ENCODE measurements at regions not wholly inside any gene's neighbourhood (a gene's known extent, or its start where the extent isn't known, plus 50 kb on each side); places are given as distances from the start of the nearest gene placed in this dataset.
A peak's percentile ranks its signal among the peaks of the same experiment; 100 is the strongest.

DNA sequence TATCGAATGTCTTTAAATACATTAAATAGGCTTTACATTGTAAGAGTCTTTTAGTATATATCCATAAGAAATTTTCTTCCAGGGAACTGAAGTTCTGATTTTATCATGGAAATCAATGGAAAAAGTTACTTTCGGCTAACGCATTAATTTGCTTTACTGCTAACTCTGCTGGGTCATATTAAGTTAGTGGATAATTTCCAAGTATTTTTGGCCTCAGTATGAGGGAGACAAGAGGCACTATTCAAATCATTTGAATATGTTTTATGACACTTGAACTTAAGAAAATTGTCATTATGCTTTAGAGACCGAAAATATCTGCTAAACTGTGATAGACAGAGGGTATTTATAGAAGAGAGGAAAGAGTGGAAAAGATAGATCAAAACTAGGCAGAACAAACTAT lies 237.5 kb downstream of the PCDH7 start:
- Histone ChIP-seq H3K4me3 (no peak overlapping the region), H3K4me1 (replicated peaks in 1 of 2) (peaks cover 0 to 3% of the 10 kb centered on the region in 2 donors), H3K27ac (no peak overlapping the region)
- in situ Hi-C loops (cut with MboI; ENCODE audit: low pct_unique_long_range_greater_than_20kb in 2 of 9, low sequenced_read_pairs in 9 of 9, unreplicated experiment in 9 of 9) = no loop called here
- no peak for ATAC-seq (replicated peaks in 6 of 8)
- 0 to 100% (median 58%) methylated on average over 2 to 4 of the region's 4 CpGs; no CpG with 5 or more reads in 1 of the 10 experiments for WGBS, 10 experiments

DNA sequence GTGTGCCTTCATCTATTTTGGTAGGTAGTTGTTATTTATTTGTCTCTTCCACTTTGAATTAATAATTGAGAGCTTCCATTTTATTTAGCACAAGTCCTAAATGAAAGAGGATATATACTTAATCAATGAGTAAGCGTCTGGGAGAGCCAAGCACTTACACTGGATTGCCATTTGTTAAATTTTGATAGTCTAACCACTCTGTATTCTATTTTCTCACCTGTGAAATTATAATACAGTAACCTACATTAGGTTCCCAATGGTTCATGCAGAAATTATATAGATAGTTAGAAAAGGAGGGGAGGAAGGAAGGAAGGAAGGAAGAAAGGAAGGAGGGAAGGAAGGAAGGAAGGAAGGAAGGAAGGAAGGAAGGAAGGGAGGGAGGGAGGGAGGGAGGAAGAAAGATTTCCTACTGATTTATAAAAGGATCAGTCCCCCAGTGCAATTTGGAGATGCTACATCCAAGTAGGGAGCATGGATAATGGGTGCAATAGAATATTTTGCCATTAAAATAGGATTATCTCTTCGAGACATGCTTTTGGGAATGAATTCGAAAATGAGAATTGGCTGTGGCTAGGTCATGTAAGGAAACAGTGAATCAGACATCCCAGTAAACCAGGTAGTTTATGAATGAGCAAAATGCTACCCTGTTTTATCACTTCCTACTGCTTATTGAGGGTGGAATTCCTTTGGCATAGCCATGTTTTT lies 239.8 kb downstream of the PCDH7 start:
- no peak for ATAC-seq (replicated peaks in 6 of 8)
- no peaks in the 10 kb centered on the region for H3K4me1 ChIP-seq (replicated peaks in 1 of 2)
- in situ Hi-C loops (cut with MboI; ENCODE audit: low pct_unique_long_range_greater_than_20kb in 2 of 9, low sequenced_read_pairs in 9 of 9, unreplicated experiment in 9 of 9) = no loop called here
- 29 to 94% (median 86%) methylated on average over 1 to 3 of the region's 3 CpGs; no CpG with 5 or more reads in 3 of the 10 experiments for WGBS, 10 experiments
- H3K4me3 ChIP-seq = no peak overlapping the region
- no peak overlapping the region for H3K27ac ChIP-seq

DNA sequence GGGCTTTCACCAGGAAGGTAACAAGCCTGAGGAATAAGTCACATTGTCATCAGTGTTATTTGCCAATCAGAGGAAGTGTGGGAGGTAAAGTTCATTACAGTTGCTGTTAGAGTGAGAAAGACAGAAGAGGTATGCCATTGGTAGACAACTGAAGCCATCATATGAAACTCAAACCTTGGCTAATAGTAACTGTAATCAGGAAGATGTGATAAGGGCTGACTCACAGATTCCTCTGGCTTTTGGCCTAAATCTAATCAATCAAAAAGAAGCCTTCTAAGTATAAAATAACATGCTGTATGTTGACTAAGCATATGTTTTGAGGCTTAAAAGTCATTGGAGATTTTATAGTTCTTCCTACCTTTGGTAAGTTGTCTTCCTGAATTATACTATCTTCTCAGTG lies 242.8 kb downstream of the PCDH7 start:
- no peak for ATAC-seq (replicated peaks in 6 of 8)

DNA sequence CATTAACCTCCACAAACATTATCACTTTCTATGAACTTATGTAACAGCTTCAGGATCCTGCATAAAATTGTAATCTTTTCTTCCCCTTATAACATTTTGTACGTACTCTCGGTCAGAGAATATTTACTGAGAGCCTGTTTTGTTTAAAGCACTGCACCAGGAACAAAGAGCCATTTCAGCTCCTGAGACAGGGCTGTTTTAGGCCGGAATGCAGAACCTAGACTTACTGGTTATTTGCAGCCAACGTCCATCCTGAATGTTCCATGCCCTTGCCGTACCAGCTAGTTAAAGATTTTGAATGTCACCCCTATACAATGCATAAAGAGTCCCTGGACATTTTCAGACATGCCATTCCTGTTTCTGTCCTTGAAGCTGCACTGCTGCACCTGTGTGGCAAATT lies 248.8 kb downstream of the PCDH7 start:
- Histone ChIP-seq H3K4me1 (replicated peaks in 1 of 2) (no peaks in the 10 kb centered on the region), H3K4me3 (no peak overlapping the region), H3K27ac (no peak overlapping the region)
- peak in 1 of 8 experiments; percentile 9 for ATAC-seq (replicated peaks in 6 of 8)
- in situ Hi-C loops (cut with MboI; ENCODE audit: low pct_unique_long_range_greater_than_20kb in 2 of 9, low sequenced_read_pairs in 9 of 9, unreplicated experiment in 9 of 9) = no loop called here
- WGBS, 10 experiments = 24 to 79% (median 60%) methylated on average over 2 to 5 of the region's 5 CpGs; no CpG with 5 or more reads in 2 of the 10 experiments

More for the DNA sequence above, 242.8 kb downstream of the PCDH7 start:
- Histone ChIP-seq H3K4me1 (replicated peaks in 1 of 2) (no peaks in the 10 kb centered on the region), H3K27ac (no peak overlapping the region), H3K4me3 (no peak overlapping the region)
- in situ Hi-C loops (cut with MboI; ENCODE audit: low pct_unique_long_range_greater_than_20kb in 2 of 9, low sequenced_read_pairs in 9 of 9, unreplicated experiment in 9 of 9) = no loop called here

DNA sequence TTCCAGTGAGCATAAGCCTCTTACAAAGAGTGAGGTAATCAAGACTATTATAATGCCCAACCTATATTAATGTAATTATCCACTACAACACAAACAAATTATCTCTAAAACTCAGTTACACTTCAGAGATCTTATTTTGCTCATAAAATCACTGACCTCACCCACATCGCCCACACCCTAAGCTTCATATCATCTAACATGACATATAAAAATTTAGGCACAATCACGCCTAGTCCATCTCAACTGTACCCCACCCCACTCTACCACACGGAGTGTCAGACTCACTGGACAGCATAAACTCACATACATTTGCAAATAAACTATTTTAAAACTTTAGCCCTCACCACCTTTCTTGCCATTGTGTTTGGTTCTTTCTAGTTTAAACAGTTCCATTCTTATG lies 252.4 kb downstream of the PCDH7 start:
- Histone ChIP-seq H3K4me3 (no peak overlapping the region), H3K4me1 (replicated peaks in 1 of 2) (no peaks in the 10 kb centered on the region), H3K27ac (no peak overlapping the region)
- ATAC-seq (replicated peaks in 6 of 8) = peak in 1 of 8 experiments; percentile 73
- in situ Hi-C loops (cut with MboI; ENCODE audit: low pct_unique_long_range_greater_than_20kb in 2 of 9, low sequenced_read_pairs in 9 of 9, unreplicated experiment in 9 of 9) = no loop called here
- 0 to 100% (median 88%) methylated on average over 1 to 3 of the region's 3 CpGs; no CpG with 5 or more reads in 2 of the 10 experiments for WGBS, 10 experiments

DNA sequence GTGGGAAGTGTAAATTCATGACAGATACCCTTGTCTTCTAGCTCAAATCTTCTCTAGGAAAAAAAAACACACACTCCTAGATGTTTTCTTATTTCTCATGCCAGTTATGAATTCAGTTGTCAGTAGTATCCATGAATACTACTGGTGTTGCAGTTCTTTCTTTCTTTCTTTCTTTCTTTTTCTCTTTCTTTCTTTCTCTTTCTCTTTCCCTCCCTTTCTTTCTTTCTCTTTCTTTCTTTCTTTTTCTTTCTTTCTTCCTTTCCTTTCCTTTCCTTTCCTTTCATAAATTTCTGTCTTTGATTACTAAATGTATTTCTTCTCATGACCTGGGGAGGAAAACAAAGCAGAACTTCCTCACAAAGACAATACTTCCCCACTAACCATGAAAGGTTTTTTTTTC lies 253.8 kb downstream of the PCDH7 start:
- Histone ChIP-seq H3K27ac (no peak overlapping the region), H3K4me1 (replicated peaks in 1 of 2) (no peaks in the 10 kb centered on the region), H3K4me3 (no peak overlapping the region)
- ATAC-seq (replicated peaks in 6 of 8) = no peak
- in situ Hi-C loops (cut with MboI; ENCODE audit: low pct_unique_long_range_greater_than_20kb in 2 of 9, low sequenced_read_pairs in 9 of 9, unreplicated experiment in 9 of 9) = no loop called here

DNA sequence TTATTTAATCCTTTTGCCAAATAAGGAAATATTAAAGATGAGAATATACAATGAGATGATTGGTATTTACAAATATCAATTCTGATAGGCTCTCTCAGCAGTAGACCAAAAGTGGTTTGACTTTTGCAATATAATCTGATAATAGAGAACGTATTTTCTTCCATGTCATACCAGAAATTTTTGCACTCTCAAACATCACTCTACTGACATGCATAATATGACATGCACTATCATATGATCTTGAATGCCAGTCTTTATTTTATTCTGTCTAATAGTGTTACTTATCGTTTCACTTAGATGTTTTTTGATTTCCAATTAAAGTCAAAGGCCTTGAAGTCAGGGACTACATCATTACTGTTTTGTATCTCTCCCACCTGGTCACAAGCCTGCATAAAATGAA lies 259.2 kb downstream of the PCDH7 start:
- Histone ChIP-seq H3K27ac (no peak overlapping the region), H3K4me1 (replicated peaks in 1 of 2) (no peaks in the 10 kb centered on the region), H3K4me3 (no peak overlapping the region)
- no peak for ATAC-seq (replicated peaks in 6 of 8)
- WGBS, 10 experiments = 0 to 100% (median 64%) methylated on average over 1 to 2 of the region's 2 CpGs; no CpG with 5 or more reads in 1 of the 10 experiments
- in situ Hi-C loops (cut with MboI; ENCODE audit: low pct_unique_long_range_greater_than_20kb in 2 of 9, low sequenced_read_pairs in 9 of 9, unreplicated experiment in 9 of 9) = no loop called here

DNA sequence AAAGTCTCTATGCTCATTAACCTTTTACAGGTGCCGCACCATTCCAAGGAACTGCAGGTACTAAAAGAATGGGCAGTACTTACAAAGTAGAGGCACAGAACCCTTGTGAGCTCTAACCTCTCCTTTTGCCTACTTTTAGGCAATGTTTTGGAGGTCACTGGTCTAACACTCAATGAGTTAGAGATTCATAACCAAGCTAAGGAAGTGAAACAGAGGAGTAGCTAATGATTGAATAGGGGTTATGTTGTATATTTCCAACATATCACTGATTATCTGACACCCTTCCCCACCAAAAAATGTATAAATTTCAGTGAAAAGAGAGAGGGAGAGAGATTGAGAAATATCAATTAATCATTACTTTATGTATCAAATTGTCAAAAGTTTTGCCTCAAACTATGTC lies 269.3 kb downstream of the PCDH7 start:
- in situ Hi-C loops (cut with MboI; ENCODE audit: low pct_unique_long_range_greater_than_20kb in 2 of 9, low sequenced_read_pairs in 9 of 9, unreplicated experiment in 9 of 9) = no loop called here
- H3K4me3 ChIP-seq = no peak overlapping the region
- H3K27ac ChIP-seq = no peak overlapping the region
- H3K4me1 ChIP-seq (replicated peaks in 1 of 2) = no peaks in the 10 kb centered on the region
- ATAC-seq (replicated peaks in 6 of 8) = no peak
- 75 to 100% (median 86%) methylated on average over 1 of the region's 1 CpG; no CpG with 5 or more reads in 4 of the 10 experiments for WGBS, 10 experiments

DNA sequence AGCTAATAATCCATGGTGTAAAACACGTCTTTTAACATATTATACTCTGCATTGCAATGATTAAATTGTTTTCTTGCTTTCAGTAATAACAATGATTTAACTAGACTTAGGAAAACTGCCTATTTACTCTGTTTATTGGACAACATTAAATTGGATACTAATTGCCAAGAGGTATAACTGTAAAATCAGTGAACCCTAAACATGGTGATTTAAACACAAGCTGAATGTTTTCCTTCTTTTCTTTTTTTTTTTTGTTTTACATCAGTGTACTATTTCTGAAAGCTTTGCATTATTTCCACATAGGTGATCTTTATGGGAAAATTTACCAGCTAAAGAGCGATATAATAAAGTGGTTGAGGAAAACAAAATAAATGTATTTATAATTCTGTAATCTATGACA lies 276.7 kb downstream of the PCDH7 start:
- no peaks in the 10 kb centered on the region for H3K4me1 ChIP-seq (replicated peaks in 1 of 2)
- in situ Hi-C loops (cut with MboI; ENCODE audit: low pct_unique_long_range_greater_than_20kb in 2 of 9, low sequenced_read_pairs in 9 of 9, unreplicated experiment in 9 of 9) = no loop called here
- no peak overlapping the region for H3K4me3 ChIP-seq
- no peak overlapping the region for H3K27ac ChIP-seq
- no peak for ATAC-seq (replicated peaks in 6 of 8)
- WGBS, 10 experiments = 5 to 100% (median 80%) methylated on average over 1 to 2 of the region's 2 CpGs

DNA sequence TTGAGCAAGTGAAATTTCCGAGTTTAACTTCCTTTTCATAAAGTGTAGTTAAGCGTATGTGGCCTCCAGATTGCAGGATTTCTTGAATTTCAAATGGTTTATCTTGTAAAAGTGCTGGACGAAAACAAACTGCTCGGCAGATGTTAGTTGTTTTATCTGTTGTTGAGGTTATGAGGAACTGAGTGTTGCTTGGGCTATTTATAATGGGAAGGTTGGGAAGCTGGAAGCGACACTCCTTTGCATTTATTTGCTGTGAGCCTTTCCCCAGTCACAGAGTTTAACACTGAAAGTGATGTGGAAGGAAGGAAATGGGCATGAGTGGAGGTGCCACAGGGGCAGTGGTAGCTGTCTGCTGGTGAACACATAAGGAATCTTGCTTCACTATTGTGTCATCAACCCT lies 284.9 kb downstream of the PCDH7 start:
- Histone ChIP-seq H3K4me1 (replicated peaks in 1 of 2) (peaks cover 0 to 8% of the 10 kb centered on the region in 2 donors), H3K27ac (no peak overlapping the region), H3K4me3 (no peak overlapping the region)
- ATAC-seq (replicated peaks in 6 of 8) = no peak
- in situ Hi-C loops (cut with MboI; ENCODE audit: low pct_unique_long_range_greater_than_20kb in 2 of 9, low sequenced_read_pairs in 9 of 9, unreplicated experiment in 9 of 9) = no loop called here
- WGBS, 10 experiments = 0 to 97% (median 87%) methylated on average over 1 to 5 of the region's 5 CpGs

DNA sequence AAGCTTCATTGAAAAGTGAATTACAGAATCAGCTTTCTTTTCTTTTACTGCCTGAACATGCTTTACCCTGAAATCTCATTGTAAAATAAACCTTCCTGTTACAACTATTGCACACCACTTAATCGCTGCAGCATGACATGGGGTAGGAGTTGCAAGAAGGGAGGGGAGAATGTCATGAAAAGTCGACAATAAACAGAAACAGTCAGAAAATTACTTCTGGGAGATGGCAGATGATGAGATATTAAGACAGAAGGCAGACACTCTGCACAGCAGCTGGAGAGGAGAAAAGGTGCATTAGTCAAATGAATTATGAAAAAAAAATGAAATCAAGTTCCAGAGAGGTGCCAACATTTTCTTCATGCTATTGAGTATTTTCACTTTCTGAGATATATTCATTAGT lies 287.7 kb downstream of the PCDH7 start:
- ATAC-seq (replicated peaks in 6 of 8) = peak in 2 of 8 experiments; percentile 16 to 22
- WGBS, 10 experiments = 0 to 87% (median 57%) methylated on average over 1 to 2 of the region's 2 CpGs
- in situ Hi-C loops (cut with MboI; ENCODE audit: low pct_unique_long_range_greater_than_20kb in 2 of 9, low sequenced_read_pairs in 9 of 9, unreplicated experiment in 9 of 9) = no loop called here
- H3K4me1 ChIP-seq (replicated peaks in 1 of 2) = peaks cover 0 to 3% of the 10 kb centered on the region in 2 donors
- H3K4me3 ChIP-seq = no peak overlapping the region
- H3K27ac ChIP-seq = no peak overlapping the region

DNA sequence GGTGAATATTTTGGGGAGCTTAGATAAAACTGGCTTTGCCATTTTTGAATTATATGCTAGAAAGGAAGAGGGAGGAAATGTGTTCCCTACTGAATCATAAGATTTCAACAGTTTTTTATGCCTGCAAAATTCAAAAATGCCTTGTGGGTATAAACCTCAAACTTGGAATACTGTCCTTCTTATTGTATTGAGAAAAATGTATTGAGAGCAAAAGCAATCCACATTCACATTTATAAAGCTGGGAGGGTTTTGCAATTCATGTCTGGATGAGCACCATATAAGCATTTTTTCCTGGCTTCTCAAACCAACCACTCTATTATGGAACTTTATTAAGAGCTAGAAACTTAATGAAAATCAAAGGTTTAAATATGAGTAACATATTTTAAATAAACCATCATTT lies 289.8 kb downstream of the PCDH7 start:
- Histone ChIP-seq H3K4me1 (replicated peaks in 1 of 2) (peaks cover 0 to 3% of the 10 kb centered on the region in 2 donors), H3K4me3 (no peak overlapping the region), H3K27ac (no peak overlapping the region)
- in situ Hi-C loops (cut with MboI; ENCODE audit: low pct_unique_long_range_greater_than_20kb in 2 of 9, low sequenced_read_pairs in 9 of 9, unreplicated experiment in 9 of 9) = no loop called here
- ATAC-seq (replicated peaks in 6 of 8) = no peak

DNA sequence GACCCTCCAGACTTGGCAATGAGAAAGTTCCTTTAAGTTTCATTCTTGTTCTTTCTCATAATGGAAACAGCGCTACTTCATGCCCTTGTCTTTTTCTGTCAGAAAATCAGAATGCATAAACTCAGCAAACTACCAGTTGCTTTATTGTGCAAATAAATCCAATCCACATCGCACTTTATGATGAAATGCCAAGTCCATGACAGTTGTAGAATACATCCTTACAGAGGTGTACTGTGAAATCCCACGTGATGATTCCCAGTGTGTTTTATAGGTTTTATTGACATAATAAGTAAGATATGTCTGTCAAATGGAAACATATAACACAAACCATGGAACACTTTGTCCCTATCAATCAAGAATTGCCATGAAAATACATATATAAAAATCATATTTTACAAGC lies 295.0 kb downstream of the PCDH7 start:
- in situ Hi-C loops (cut with MboI; ENCODE audit: low pct_unique_long_range_greater_than_20kb in 2 of 9, low sequenced_read_pairs in 9 of 9, unreplicated experiment in 9 of 9) = no loop called here
- ATAC-seq (replicated peaks in 6 of 8) = no peak
- peaks cover under 1 to 3% of the 10 kb centered on the region in 2 donors for H3K4me1 ChIP-seq (replicated peaks in 1 of 2)
- no peak overlapping the region for H3K27ac ChIP-seq
- WGBS, 10 experiments = 4 to 100% (median 76%) methylated on average over 1 to 3 of the region's 3 CpGs; no CpG with 5 or more reads in 2 of the 10 experiments
- H3K4me3 ChIP-seq = no peak overlapping the region

DNA sequence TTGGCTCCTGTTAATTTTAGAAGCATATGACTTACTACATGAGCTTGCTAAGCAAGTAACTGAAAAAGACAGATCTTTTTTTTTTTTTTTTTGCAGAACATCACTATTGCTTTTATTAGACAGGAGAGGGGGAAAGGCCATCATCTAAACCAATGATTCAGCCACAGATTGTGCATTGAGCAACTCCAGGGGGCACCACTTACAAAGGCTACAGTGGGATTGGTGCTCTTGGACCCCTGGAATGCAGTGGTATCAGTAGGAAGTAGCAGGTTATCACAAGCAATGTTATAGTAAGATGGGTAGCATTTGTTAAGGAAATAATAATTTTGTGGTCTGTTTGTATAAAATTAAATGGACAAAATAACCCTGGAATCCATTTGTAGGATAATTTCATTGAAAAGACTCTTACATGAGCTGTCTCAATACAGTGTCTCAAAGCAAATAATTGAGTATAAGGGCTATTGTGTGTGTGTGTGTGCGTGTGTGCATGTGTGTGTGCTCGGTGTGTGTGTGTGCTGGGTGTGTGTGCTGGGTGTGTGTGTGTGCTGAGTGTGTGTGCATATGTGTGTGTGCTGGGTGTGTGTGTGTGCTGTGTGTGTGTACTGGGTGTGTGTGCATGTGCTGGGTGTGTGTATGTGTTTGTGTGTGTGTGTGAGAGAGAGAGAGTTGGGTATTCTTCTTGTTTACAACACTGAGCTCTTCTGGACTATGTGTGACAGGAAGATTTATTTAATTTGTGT lies 296.3 kb downstream of the PCDH7 start:
- no peak overlapping the region for H3K27ac ChIP-seq
- in situ Hi-C loops (cut with MboI; ENCODE audit: low pct_unique_long_range_greater_than_20kb in 2 of 9, low sequenced_read_pairs in 9 of 9, unreplicated experiment in 9 of 9) = no loop called here
- no peak for ATAC-seq (replicated peaks in 6 of 8)
- WGBS, 10 experiments = 7 to 100% (median 91%) methylated on average over 1 to 2 of the region's 2 CpGs; no CpG with 5 or more reads in 4 of the 10 experiments
- no peak overlapping the region for H3K4me3 ChIP-seq
- peaks cover 6 to 13% of the 10 kb centered on the region in 2 donors for H3K4me1 ChIP-seq (replicated peaks in 1 of 2)
